Glutamatergic neuron (in vitro differentiated cells): ENCODE measurements at regions not wholly inside any gene's neighbourhood (a gene's known extent, or its start where the extent isn't known, plus 50 kb on each side); places are given as distances from the start of the nearest gene placed in this dataset.

Experiments
- DNase-seq: peaks from one replicate; pipeline ENCODE4 v3.0.0; 2022
- H3K27ac Mint-ChIP-seq: one replicate; pipeline ENCODE4 v1.8.0; 2020; ENCODE audit warnings: mild to moderate bottlenecking, mixed read lengths, inconsistent platforms; ENCODE audit not compliant: unreplicated experiment
- H3K27me3 Mint-ChIP-seq: one replicate; pipeline ENCODE4 v1.8.0; 2020; ENCODE audit warnings: mild to moderate bottlenecking, moderate library complexity, mixed read lengths, inconsistent platforms; ENCODE audit not compliant: unreplicated experiment
- H3K36me3 Mint-ChIP-seq: one replicate; pipeline ENCODE4 v1.8.0; 2020; ENCODE audit warnings: mild to moderate bottlenecking, mixed read lengths, inconsistent platforms; ENCODE audit not compliant: unreplicated experiment
- H3K4me1 Mint-ChIP-seq: one replicate; pipeline ENCODE4 v1.8.0; 2020; ENCODE audit warnings: mild to moderate bottlenecking, low read depth, mixed read lengths, inconsistent platforms; ENCODE audit not compliant: unreplicated experiment
- H3K4me3 Mint-ChIP-seq: one replicate; pipeline ENCODE4 v1.8.0; 2020; ENCODE audit warnings: mild to moderate bottlenecking, mixed read lengths, inconsistent platforms; ENCODE audit not compliant: unreplicated experiment
- H3K9me3 Mint-ChIP-seq: one replicate; pipeline ENCODE4 v1.8.0; 2020; ENCODE audit warnings: mild to moderate bottlenecking, moderate library complexity, mixed read lengths, inconsistent platforms; ENCODE audit not compliant: unreplicated experiment
- TF ChIP-seq, protein P1 (sequence below): fragments of 200-600 bp; sonication (generic); IDR thresholded peaks from one replicate; pipeline ENCODE4 v1.5.0; 2021; ENCODE audit not compliant: partially characterized antibody, unreplicated experiment

DNA sequence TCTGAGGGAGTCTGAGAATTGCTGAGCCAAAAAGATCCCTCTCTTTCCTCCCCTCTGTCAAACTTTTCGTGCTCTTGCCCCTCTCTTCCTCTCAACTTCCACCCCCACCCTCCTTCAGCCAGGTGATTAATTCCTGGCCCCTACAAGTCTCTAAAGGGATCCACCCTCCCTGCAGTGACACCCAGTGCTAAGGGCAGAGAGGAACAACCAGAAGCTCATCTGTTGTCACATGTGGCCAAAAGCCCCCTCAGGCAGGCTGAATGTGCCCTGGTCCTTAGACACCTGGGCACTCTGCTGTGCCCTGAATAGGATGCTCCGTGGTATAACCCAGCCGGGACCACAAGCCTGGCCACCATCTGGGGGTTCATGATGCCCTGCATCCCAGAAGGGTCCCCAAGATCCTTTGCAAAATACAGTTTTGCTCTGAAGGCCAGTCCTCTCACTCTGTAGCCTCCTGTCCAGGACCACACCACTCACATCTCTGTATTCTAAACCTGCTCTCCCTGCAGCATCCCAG, 234.4 kb downstream of the BCL11A start:
- Mint-ChIP-seq H3K9me3 (peaks cover 2% of the 10 kb centered on the region), H3K27ac (no peak overlapping the region), H3K4me1 (peaks cover 55% of the 10 kb centered on the region), H3K4me3 (no peak overlapping the region), H3K27me3 (peaks cover 5% of the 10 kb centered on the region), H3K36me3 (no peaks in the 10 kb centered on the region)
- DNase-seq = no peak
- TF ChIP-seq, protein P1, sequence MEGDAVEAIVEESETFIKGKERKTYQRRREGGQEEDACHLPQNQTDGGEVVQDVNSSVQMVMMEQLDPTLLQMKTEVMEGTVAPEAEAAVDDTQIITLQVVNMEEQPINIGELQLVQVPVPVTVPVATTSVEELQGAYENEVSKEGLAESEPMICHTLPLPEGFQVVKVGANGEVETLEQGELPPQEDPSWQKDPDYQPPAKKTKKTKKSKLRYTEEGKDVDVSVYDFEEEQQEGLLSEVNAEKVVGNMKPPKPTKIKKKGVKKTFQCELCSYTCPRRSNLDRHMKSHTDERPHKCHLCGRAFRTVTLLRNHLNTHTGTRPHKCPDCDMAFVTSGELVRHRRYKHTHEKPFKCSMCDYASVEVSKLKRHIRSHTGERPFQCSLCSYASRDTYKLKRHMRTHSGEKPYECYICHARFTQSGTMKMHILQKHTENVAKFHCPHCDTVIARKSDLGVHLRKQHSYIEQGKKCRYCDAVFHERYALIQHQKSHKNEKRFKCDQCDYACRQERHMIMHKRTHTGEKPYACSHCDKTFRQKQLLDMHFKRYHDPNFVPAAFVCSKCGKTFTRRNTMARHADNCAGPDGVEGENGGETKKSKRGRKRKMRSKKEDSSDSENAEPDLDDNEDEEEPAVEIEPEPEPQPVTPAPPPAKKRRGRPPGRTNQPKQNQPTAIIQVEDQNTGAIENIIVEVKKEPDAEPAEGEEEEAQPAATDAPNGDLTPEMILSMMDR = no peak

DNA sequence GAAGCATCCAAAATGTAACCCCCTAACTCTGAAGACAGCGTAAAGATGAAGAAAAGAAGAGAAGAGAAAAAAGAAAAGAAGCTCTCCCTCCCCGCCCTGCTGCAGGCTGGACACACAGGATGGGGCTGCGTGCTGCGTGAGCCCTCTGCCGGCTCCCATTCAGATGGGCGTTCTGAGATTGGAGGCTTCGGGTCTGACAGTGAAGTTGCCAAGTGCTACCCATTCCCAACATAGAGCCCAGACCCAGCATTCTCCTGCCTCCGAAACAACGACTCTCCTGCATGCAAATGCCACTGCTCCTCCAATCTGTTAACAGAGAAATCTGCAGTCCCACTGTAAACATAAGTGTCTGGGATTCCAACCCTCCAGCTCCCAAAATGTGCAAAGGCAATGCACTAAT, 234.9 kb downstream of the BCL11A start:
- Mint-ChIP-seq H3K27ac (no peak overlapping the region), H3K36me3 (no peaks in the 10 kb centered on the region), H3K27me3 (peaks cover 5% of the 10 kb centered on the region), H3K4me3 (no peak overlapping the region), H3K9me3 (peaks cover 2% of the 10 kb centered on the region), H3K4me1 (peaks cover 51% of the 10 kb centered on the region)
- TF ChIP-seq, protein P1 = no peak
- DNase-seq = no peak

DNA sequence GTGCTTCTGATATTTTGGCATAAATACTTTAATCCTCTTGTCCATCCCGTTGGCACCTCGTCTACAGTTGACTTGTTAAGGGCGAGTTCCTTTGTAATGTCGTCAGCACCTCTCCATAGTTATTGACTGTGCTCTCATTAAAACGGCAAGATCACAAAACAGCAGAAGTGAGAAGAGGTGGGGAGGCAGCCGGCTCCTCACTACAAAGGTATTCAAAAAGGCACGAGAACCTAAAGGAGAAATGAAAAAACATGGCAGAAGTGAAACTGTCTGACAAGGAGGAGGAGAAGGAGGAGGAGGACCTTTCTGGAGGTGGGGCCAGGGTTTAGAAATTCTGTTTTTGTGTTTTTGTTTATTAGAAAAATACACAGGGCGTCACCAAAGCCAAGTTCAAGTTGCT, 235.6 kb downstream of the BCL11A start:
- TF ChIP-seq, protein P1 = no peak
- Mint-ChIP-seq H3K9me3 (no peaks in the 10 kb centered on the region), H3K27ac (no peak overlapping the region), H3K27me3 (peaks cover 5% of the 10 kb centered on the region), H3K4me3 (no peak overlapping the region), H3K36me3 (no peaks in the 10 kb centered on the region), H3K4me1 (peaks cover 45% of the 10 kb centered on the region)
- DNase-seq = no peak

DNA sequence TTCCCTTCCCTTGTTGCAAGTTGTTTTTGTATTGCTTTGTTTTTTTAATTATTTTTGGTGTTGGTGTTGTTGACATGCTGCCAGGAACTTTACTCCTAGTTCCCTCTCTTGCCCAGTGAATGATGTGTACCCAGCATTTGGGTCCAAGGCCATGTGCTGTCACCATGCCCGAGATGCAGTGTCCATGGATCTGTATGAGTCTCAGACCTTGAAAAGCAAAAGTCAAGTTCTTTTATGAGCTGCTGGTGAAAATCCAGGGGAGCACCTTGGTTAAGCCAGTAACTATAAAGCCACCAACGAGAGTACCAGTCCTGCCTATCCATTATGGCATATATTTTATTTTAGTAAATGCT, 236.4 kb downstream of the BCL11A start:
- Mint-ChIP-seq H3K9me3 (no peaks in the 10 kb centered on the region), H3K36me3 (no peaks in the 10 kb centered on the region), H3K4me3 (no peak overlapping the region), H3K27me3 (peaks cover 3% of the 10 kb centered on the region), H3K4me1 (peaks cover 38% of the 10 kb centered on the region), H3K27ac (no peak overlapping the region)
- no peak for DNase-seq
- TF ChIP-seq, protein P1 = no peak

DNA sequence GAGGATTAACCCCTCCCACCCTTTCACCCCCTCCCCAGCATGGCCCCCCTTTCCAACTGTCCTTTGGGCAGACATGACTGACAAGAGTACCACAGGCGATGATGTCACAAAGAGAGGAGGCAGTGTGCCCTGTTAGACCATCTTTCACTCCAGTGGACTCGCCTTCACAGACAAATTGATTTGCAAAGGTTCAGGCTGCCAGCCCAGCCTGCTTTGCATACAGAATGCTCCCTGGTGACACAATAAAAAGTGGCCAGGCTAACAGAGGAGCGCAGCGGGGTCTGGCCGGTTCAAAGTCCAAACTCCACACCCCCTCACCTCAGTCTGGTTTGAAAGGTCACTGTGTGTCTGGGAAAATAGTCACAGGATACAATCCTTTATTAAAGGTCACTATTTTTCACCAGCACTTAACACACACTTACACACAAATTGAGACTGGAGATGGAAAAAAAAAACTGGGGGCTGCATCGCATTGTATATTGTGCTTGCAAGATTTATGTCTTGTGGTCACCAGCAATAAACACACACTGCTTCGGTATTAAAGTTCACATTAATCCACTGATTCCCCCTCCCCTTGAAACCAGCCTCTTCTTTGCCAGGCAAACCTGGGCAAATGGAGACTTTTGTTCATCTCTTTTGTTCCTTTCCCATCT, 236.9 kb downstream of the BCL11A start:
- Mint-ChIP-seq H3K27me3 (peaks cover 3% of the 10 kb centered on the region), H3K9me3 (no peaks in the 10 kb centered on the region), H3K27ac (no peak overlapping the region), H3K4me1 (peaks cover 33% of the 10 kb centered on the region), H3K36me3 (no peaks in the 10 kb centered on the region), H3K4me3 (no peak overlapping the region)
- DNase-seq = peak; percentile 60
- TF ChIP-seq, protein P1 = no peak
